GM12873 (cell line): ENCODE measurements at regions not wholly inside any gene's neighbourhood (a gene's known extent, or its start where the extent isn't known, plus 50 kb on each side); places are given as distances from the start of the nearest gene placed in this dataset.

ENCODE experiments used
- TF ChIP-seq, protein P1 (sequence below): IDR thresholded peaks from 2 replicates; pipeline ENCODE4 v1.5.1; 2012; ENCODE audit warnings: low read depth, mild to moderate bottlenecking, moderate library complexity, low read length, control low read depth; ENCODE audit not compliant: insufficient read depth; ENCODE audit errors: missing control alignments

DNA sequence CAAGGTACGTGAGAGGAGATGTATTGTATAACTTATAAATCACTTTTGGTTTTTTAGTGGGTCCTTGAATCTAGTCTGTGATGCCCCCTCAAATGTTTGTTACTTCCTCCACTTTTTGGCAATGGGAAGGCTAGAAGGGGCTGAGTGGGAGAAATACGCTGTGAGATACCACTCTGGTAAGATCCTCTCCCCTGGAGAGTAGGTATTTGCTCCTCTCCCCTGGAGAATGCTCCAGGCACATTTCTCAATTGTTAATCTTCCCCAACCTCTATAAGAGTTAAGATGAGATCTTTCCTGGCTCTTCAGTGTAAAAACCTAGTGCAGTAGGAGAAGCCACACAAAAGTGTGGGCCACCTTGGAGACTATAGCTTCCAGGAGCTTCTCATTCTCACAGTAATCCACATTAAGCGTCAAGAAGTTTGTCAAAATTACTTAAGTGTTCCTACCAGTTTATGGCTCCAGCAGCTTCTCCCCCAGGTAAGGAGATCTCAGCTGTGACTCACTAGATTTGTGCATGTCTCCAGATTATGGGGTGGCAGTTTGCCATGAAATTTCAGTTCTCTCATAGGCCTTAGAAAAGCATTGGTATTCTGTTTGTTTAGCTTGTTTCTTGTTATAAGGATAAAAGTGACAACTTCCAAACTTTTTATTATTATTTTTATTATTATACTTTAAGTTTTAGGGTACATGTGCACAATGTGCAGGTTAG is 182.6 kb downstream of the FSIP2 start:
- TF ChIP-seq, protein P1, sequence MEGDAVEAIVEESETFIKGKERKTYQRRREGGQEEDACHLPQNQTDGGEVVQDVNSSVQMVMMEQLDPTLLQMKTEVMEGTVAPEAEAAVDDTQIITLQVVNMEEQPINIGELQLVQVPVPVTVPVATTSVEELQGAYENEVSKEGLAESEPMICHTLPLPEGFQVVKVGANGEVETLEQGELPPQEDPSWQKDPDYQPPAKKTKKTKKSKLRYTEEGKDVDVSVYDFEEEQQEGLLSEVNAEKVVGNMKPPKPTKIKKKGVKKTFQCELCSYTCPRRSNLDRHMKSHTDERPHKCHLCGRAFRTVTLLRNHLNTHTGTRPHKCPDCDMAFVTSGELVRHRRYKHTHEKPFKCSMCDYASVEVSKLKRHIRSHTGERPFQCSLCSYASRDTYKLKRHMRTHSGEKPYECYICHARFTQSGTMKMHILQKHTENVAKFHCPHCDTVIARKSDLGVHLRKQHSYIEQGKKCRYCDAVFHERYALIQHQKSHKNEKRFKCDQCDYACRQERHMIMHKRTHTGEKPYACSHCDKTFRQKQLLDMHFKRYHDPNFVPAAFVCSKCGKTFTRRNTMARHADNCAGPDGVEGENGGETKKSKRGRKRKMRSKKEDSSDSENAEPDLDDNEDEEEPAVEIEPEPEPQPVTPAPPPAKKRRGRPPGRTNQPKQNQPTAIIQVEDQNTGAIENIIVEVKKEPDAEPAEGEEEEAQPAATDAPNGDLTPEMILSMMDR = no peak

DNA sequence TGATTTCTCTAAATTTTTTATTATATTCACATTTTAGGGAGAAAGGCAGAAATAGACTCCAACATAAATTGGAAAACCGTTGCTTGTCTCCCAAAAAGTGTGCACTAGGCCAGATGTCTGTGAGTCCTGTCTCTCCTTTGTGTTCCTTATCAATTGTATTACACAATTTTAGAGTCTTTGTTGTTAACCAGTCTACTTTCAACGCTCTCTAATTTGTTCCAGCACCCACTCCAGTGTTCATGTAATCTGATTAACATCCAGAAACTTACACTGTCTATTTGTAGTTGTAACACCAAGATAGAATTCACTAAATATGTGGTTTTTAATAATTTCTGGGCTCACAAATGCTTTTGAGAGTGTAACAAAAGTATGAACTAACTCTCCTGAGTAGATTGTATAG is 195.6 kb downstream of the FSIP2 start:
- TF ChIP-seq, protein P1 = no peak

DNA sequence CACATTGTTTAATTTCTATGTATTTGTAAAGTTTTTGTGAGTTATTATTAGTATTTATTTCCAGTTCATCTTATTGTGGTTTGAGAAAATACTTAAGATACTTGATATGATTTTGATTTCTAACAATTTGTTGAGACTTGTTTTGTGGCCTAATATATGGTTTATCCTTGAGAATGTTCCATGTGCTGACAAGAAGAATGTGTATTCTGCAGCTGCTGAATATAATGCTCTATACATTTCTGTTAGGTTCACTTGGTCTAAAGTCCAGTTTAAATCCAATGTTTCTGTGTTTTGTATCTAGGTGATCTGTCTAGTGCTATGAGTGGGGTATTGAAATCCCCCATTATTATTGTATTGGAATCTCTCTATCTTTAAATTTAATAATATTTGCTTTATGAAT is 201.3 kb downstream of the FSIP2 start:
- TF ChIP-seq, protein P1 = no peak

DNA sequence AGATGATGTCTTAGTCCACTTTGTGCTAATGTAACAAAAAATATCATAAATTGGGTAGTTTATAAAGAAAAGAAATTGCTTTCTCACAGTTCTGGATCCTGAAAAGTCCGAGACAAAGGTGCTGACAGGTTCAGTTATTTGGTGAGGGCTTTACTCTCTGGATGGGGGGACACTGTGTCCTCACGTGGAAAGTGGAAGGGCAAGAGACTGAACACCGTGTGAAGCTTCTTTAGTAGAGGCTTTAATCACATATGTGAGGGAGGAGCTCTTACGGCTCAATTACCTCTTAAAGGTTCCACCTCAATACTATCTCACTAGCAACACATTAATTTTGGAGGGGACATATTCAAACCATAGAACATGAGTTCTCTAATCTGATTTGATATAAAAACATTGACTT is 204.3 kb downstream of the FSIP2 start:
- TF ChIP-seq, protein P1 = no peak

DNA sequence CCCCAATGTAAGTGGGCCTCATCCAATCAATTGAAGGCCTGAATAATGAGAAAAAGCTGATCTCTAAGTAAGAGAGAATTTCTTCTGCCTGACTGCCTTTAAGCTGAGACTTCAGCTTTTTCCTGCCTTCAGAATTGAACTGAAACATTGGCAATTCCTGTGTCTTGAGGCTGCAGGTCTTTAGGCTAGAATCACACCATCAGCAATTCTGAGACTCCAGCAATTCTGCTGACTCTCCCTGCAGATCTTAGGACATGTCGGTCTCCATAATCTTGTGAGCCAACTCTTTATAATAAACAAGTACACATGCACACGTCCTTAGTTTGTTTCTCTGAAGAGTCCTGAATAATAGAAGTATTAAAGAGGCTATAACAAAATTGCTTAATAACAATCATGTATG is 209.1 kb downstream of the FSIP2 start:
- TF ChIP-seq, protein P1 = no peak

DNA sequence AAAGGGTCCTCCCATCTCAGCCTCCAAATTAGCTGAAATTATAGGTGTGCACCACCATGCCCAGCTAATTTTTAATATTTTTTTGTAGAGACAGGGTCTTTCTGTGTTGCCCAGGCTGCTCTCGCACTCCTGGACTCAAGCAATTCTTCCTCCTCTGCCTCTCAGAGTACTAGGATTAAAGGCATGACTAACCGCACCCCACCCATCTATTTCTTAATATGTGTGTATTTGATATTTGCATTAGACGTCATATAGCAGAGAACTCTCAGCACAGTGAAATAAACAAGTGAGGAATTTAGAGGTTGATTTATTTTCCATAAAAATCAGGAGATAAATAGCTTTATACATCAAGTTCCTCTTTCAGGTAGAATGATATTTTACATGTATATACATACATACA is 213.5 kb downstream of the FSIP2 start:
- TF ChIP-seq, protein P1 = no peak

DNA sequence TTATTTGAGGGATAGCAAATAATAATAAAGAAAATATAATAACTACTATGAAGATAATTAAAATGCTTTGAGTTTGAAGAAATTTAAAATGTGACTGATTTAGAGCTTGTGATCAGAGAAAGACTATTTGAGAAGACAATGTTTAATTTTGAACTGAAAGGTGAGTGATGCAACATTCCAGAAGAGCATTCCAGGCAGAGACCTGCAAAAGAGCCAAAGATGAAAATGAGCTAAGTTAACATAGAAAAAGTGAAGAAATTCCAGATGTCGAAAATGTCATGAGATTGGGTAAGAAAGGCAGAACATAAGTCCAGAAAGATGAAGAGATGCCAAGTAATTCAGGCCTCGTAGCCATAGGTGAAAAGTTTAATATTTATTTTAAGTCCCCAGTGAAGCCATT is 215.8 kb downstream of the FSIP2 start:
- TF ChIP-seq, protein P1 = no peak
